Activated T-helper 17 cell treated with anti-CD3 and anti-CD28 coated beads, Interleukin-2, amount 50 U/mL, for 72 hours (primary cell): ENCODE measurements at regions not wholly inside any gene's neighbourhood (a gene's known extent, or its start where the extent isn't known, plus 50 kb on each side); places are given as distances from the start of the nearest gene placed in this dataset.
"Not testable (repeated sequence)": the region's sequence is repeated elsewhere in the genome, so short reads cannot be mapped to it uniquely, and the experiment has no call there.

Source experiments
- ATAC-seq: fragments of 150-1000 bp; cut with Tn5 transposase; replicated peaks from 2 replicates; pipeline ENCODE4 v1.10.0; 2021; ENCODE audit warnings: mild to moderate bottlenecking, moderate library complexity
- H3K27ac Mint-ChIP-seq: one replicate; pipeline ENCODE4 v1.8.0; 2022; ENCODE audit warnings: mixed read lengths
- H3K27me3 Mint-ChIP-seq: one replicate; pipeline ENCODE4 v1.8.0; 2022; ENCODE audit warnings: mixed read lengths
- H3K36me3 Mint-ChIP-seq: one replicate; pipeline ENCODE4 v1.8.0; 2022; ENCODE audit warnings: low read depth, mild to moderate bottlenecking, mixed read lengths
- H3K4me1 Mint-ChIP-seq: one replicate; pipeline ENCODE4 v1.8.0; 2022; ENCODE audit warnings: mixed read lengths
- H3K4me3 Mint-ChIP-seq: one replicate; pipeline ENCODE4 v1.8.0; 2022; ENCODE audit warnings: mild to moderate bottlenecking, mixed read lengths
- H3K9me3 Mint-ChIP-seq: one replicate; pipeline ENCODE4 v1.8.0; 2022; ENCODE audit warnings: mixed read lengths

- not testable (repeated sequence) for ATAC-seq, H3K27me3 Mint-ChIP-seq, H3K9me3 Mint-ChIP-seq, H3K27ac Mint-ChIP-seq
- Mint-ChIP-seq H3K4me3 (peak overlapping the region; percentile 20), H3K4me1 (peaks cover 17% of the 10 kb centered on the region), H3K36me3 (peaks cover 19% of the 10 kb centered on the region)
These were observed 286.2 kb upstream of the PLGLB2 start for GRCh38 chr2:87461671-87462070.

GRCh38 chr2:87464219-87464618 is 283.7 kb upstream of the PLGLB2 start:
- H3K9me3 Mint-ChIP-seq, H3K27ac Mint-ChIP-seq, H3K27me3 Mint-ChIP-seq, ATAC-seq: not testable (repeated sequence)
- Mint-ChIP-seq H3K36me3 (peaks cover 16% of the 10 kb centered on the region), H3K4me1 (peaks cover 17% of the 10 kb centered on the region), H3K4me3 (peak overlapping the region; percentile 52)

GRCh38 chr2:87465730-87466129 is 282.2 kb upstream of the PLGLB2 start:
- Mint-ChIP-seq H3K36me3 (peaks cover 31% of the 10 kb centered on the region), H3K4me3 (peak overlapping the region; percentile 54), H3K27ac (peak overlapping the region; percentile 58), H3K4me1 (peaks cover 22% of the 10 kb centered on the region)
- H3K27me3 Mint-ChIP-seq, ATAC-seq, H3K9me3 Mint-ChIP-seq: not testable (repeated sequence)

GRCh38 chr2:87466591-87467120 is 281.2 kb upstream of the PLGLB2 start:
- peaks cover 22% of the 10 kb centered on the region for H3K4me1 Mint-ChIP-seq
- ATAC-seq = peak; percentile 82
- peaks cover 39% of the 10 kb centered on the region for H3K36me3 Mint-ChIP-seq
- peak overlapping the region; percentile 54 for H3K4me3 Mint-ChIP-seq
- H3K27ac Mint-ChIP-seq = peak overlapping the region; percentile 57
- not testable (repeated sequence) for H3K9me3 Mint-ChIP-seq, H3K27me3 Mint-ChIP-seq

- peak overlapping the region; percentile 82 for H3K4me3 Mint-ChIP-seq
- not testable (repeated sequence) for H3K27me3 Mint-ChIP-seq, H3K9me3 Mint-ChIP-seq, ATAC-seq
- peaks cover 22% of the 10 kb centered on the region for H3K4me1 Mint-ChIP-seq
- peaks cover 39% of the 10 kb centered on the region for H3K36me3 Mint-ChIP-seq
- H3K27ac Mint-ChIP-seq = peak overlapping the region; percentile 61
These were observed 279.4 kb upstream of the PLGLB2 start for GRCh38 chr2:87468429-87468981.

GRCh38 chr2:87469180-87470151 is 278.4 kb upstream of the PLGLB2 start:
- peak; percentile 61 for ATAC-seq
- peak overlapping the region; percentile 96 for H3K27ac Mint-ChIP-seq

DNA sequence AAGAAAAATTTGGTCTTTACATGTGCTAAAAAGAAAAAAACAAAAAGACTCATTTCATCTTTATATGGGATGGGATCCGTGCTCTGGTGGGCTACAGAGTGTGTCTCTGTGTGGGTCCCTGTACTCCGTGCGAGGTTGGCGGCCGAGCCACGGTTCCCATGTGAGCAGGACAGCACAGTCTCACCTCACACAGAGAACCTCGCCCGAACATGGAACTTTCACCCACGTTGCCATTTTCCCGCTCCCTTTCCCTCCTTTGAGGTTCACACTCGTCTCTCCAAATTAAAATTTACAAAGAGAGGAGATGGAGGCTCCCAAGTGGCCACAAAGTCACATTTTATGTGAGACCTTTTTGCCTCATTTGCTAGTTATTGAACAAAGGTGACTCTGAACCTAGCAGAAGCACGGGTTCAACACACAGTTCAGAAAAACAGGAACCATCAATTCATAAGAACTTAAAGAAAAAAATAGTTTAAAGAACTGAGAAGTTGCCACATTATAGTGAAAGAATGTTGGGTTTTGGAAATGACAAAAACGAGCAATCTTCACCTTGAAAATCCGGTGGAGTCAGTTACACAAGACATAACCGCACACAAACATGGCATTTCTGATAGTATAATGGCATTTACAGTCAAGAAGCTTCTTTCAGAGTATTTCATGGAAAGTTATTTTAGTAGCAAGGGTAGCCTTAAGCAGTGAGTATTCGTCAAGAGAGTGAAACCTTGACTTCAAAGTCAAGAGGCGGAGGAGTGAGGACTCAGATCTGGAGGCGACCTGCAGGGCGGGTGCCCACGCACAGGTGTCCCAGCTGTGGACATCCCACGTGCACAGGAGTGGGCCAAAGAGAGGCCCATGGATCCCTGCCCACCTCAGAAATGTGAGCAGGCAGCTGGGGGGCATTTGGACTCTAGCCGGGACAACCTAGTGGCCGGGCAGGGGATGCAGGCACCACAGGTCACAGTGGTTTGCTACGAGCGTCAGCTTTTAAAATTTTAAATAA is 277.2 kb upstream of the PLGLB2 start:
- Mint-ChIP-seq H3K36me3 (peaks cover 41% of the 10 kb centered on the region), H3K4me3 (peak overlapping the region; percentile 82), H3K27ac (peak overlapping the region; percentile 96)
- not testable (repeated sequence) for H3K4me1 Mint-ChIP-seq, H3K27me3 Mint-ChIP-seq, H3K9me3 Mint-ChIP-seq
- ATAC-seq = peak; percentile 27

More at GRCh38 chr2:87469180-87470151, 278.4 kb upstream of the PLGLB2 start:
- peak overlapping the region; percentile 82 for H3K4me3 Mint-ChIP-seq
- peaks cover 18% of the 10 kb centered on the region for H3K4me1 Mint-ChIP-seq
- peaks cover 39% of the 10 kb centered on the region for H3K36me3 Mint-ChIP-seq
- H3K9me3 Mint-ChIP-seq, H3K27me3 Mint-ChIP-seq: not testable (repeated sequence)

GRCh38 chr2:87471478-87471877 is 276.4 kb upstream of the PLGLB2 start:
- H3K27ac Mint-ChIP-seq = peak overlapping the region; percentile 96
- H3K4me3 Mint-ChIP-seq = peak overlapping the region; percentile 82
- not testable (repeated sequence) for H3K9me3 Mint-ChIP-seq, H3K27me3 Mint-ChIP-seq, ATAC-seq, H3K4me1 Mint-ChIP-seq
- H3K36me3 Mint-ChIP-seq = peaks cover 42% of the 10 kb centered on the region

- H3K9me3 Mint-ChIP-seq, H3K27me3 Mint-ChIP-seq, H3K4me1 Mint-ChIP-seq: not testable (repeated sequence)
- Mint-ChIP-seq H3K4me3 (peak overlapping the region; percentile 77), H3K27ac (peak overlapping the region; percentile 93), H3K36me3 (peaks cover 35% of the 10 kb centered on the region)
- ATAC-seq = peak; percentile 50
These were observed 271.5 kb upstream of the PLGLB2 start for GRCh38 chr2:87476223-87476872.

- peak; percentile 88 for ATAC-seq
- peak overlapping the region; percentile 77 for H3K4me3 Mint-ChIP-seq
- not testable (repeated sequence) for H3K27me3 Mint-ChIP-seq, H3K4me1 Mint-ChIP-seq, H3K9me3 Mint-ChIP-seq
- peak overlapping the region; percentile 93 for H3K27ac Mint-ChIP-seq
- H3K36me3 Mint-ChIP-seq = peaks cover 35% of the 10 kb centered on the region
These were observed 271.0 kb upstream of the PLGLB2 start for GRCh38 chr2:87476936-87477335.

DNA sequence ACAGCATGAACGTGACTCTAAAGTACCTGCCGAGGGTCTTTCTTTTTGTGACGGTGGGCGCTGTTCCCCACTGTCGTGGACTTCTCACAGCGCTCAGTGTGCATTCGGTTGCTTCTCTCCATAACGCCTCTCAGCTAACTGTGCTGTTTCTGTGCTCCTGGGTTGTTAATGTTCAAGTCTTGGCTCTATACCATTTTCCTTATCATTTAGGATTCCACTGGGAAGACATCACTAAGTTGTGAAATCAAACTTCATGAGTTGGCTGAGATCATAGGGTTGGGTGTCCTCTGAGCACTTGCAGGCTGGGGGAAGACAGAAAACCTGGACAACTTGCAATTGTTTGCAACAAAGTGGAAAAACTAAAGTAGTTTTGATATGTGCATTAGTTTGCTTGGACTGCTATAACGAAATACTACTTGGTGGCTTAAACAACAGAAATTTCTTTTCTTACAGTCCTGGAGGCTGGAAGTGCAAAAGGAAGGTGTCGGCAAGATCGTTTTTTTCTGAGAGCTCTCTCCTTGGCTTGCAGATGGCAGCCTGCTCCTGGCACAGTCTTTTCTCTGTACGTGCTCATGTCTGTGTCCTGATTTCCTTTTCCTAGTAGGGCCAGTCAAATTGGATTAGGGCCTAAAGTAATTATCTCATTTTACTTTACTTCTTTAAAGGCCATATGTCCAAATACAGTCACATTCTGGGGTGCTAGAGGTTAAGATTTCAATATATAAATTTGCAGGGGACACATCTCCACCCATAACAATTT is 270.0 kb upstream of the PLGLB2 start:
- Mint-ChIP-seq H3K36me3 (peaks cover 44% of the 10 kb centered on the region), H3K4me3 (peak overlapping the region; percentile 32), H3K4me1 (peaks cover 13% of the 10 kb centered on the region)
- H3K27me3 Mint-ChIP-seq, ATAC-seq, H3K27ac Mint-ChIP-seq, H3K9me3 Mint-ChIP-seq: not testable (repeated sequence)

DNA sequence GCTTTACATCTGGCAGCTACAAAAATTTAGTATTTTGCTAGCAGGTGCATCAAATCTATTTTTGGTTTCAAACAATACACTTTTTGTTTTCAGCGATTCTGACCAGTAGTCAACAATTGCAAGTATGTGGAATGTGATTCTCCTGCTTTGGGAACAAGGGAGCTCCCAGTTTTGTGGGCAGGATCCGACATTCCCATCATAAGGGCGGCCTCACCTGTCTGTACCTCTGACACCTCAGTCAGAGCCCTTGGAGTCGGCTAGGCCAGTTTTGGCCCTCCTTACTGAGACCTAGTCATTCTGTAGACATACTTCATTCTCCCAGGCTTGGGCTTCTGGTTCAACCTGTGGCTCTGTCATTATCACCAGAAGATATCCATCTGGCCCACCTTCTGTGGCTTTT is 269.0 kb upstream of the PLGLB2 start:
- H3K36me3 Mint-ChIP-seq = peaks cover 45% of the 10 kb centered on the region
- peaks cover 13% of the 10 kb centered on the region for H3K4me1 Mint-ChIP-seq
- H3K27ac Mint-ChIP-seq, H3K4me3 Mint-ChIP-seq, H3K9me3 Mint-ChIP-seq, ATAC-seq, H3K27me3 Mint-ChIP-seq: not testable (repeated sequence)

DNA sequence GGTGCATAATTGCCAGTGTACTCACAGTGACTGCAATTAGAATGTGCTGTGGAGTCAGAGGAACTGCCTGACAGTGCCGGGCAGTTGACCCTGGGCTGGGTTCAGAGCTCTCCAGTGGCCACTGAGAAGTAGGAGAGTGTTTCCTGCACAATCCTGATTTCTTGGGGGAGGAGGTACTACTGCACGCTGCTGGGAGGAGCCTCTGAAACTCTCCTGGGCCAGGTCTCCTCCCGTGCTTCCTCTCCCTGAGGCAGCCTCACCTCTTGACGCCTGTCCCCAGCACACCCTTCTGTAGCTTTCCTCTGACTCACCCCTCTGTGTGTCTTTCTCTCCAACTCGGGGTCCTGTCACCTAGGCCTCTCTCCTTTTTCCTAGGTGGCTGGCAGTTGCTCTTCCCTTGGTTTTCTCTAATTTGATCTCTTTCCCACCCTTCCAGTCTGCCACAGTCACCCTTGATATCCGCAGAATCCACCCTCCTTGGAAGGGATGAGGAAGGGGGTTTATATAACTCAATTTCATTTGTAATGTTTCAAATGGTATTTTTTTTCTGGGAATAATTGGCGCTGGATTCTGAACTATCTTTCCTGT is 264.7 kb upstream of the PLGLB2 start:
- Mint-ChIP-seq H3K4me3 (peak overlapping the region; percentile 76), H3K36me3 (peaks cover 26% of the 10 kb centered on the region)
- not testable (repeated sequence) for H3K4me1 Mint-ChIP-seq, H3K27me3 Mint-ChIP-seq, H3K9me3 Mint-ChIP-seq, H3K27ac Mint-ChIP-seq
- peak; percentile 60 for ATAC-seq
